Prostate gland (tissue), 2 donors: ENCODE measurements at regions not wholly inside any gene's neighbourhood (a gene's known extent, or its start where the extent isn't known, plus 50 kb on each side); places are given as distances from the start of the nearest gene placed in this dataset.

Source experiments
- CTCF ChIP-seq, 4 experiments: fragments of 200-600 bp in 2 of 4; fragments of 450-650 bp in 2 of 4; sonication (generic) in 2 of 4; IDR thresholded peaks; 1 replicate in 3 of 4; 2 replicates in 1 of 4; pipeline ENCODE4 v1.5.1; 2016 to 2019; ENCODE audit warnings: antibody characterized with exemption in 4 of 4, mild to moderate bottlenecking in 2 of 4, moderate library complexity in 2 of 4
- POLR2A ChIP-seq: fragments of 450-650 bp; IDR thresholded peaks from one replicate; pipeline ENCODE4 v1.6.1; 2016; ENCODE audit warnings: antibody characterized with exemption, mild to moderate bottlenecking
- POLR2AphosphoS5 ChIP-seq: sonication (generic); formaldehyde crosslinking; IDR thresholded peaks from one replicate; pipeline ENCODE4 v1.6.1; 2017; ENCODE audit warnings: antibody characterized with exemption

- TF ChIP-seq POLR2A: no peak
- TF ChIP-seq CTCF (IDR thresholded peaks at IDR 0.05): no peak
- no peak for TF ChIP-seq POLR2AphosphoS5
These were observed 287.2 kb downstream of the RNF144B start for GRCh38 chr6:18674346-18674745.
